ENCODE measurements at regions not wholly inside any gene's neighbourhood (a gene's known extent, or its start where the extent isn't known, plus 50 kb on each side); places are given as distances from the start of the nearest gene placed in this dataset.

- H3K79me2 ChIP-seq (ENCODE audit: insufficient read depth, low read length): no peaks in the 10 kb centered on the region
- peaks cover 8 to 10% of the 10 kb centered on the region in 2 donors for H3K9me3 ChIP-seq (replicated peaks in 1 of 2; ENCODE audit: control insufficient read depth in 1 of 2, insufficient read depth in 1 of 2, low read length in 2 of 2)
- H3K9me3 Mint-ChIP-seq: peaks cover 6 to 19% (median 12%) of the 10 kb centered on the region in 7 donors
- no peaks in the 10 kb centered on the region for H3K27me3 ChIP-seq (ENCODE audit: control insufficient read depth in 2 of 2, insufficient read depth in 2 of 2, low read length in 2 of 2)
- intact Hi-C loops (cut with micrococcal nuclease): no loop called here
- H3K4me3 ChIP-seq (replicated peaks in 1 of 3; ENCODE audit: low read depth in 2 of 3, low read length in 3 of 3): no peak overlapping the region
- no peaks in the 10 kb centered on the region for H3K27me3 Mint-ChIP-seq (ENCODE audit: low read depth in 3 of 3)
- DNase-seq: no peak
- 100% methylated on average over 1 of the region's 3 CpGs for WGBS (ENCODE audit: insufficient coverage)
- no peak overlapping the region for H3K27ac ChIP-seq (ENCODE audit: low read depth in 1 of 2, low read length in 2 of 2)
- no peaks in the 10 kb centered on the region for H3K36me3 Mint-ChIP-seq
- no peaks in the 10 kb centered on the region for H4K20me1 ChIP-seq (ENCODE audit: insufficient read depth, low read length)
- no peaks in the 10 kb centered on the region for H3K4me1 ChIP-seq (ENCODE audit: control insufficient read depth in 1 of 2, insufficient read depth in 2 of 2, low read length in 2 of 2)
- H3K4me1 Mint-ChIP-seq: no peaks in the 10 kb centered on the region
- H3K36me3 ChIP-seq (replicated peaks in 1 of 2; ENCODE audit: control insufficient read depth in 1 of 2, insufficient read depth in 2 of 2, low read length in 2 of 2): no peaks in the 10 kb centered on the region
- no peak overlapping the region for H3K4me3 Mint-ChIP-seq
- no peak overlapping the region for H3K27ac Mint-ChIP-seq
- H2AFZ ChIP-seq (ENCODE audit: insufficient read depth, low read depth, low read length, poor library complexity, severe bottlenecking): no peak overlapping the region
- H3K4me2 ChIP-seq (replicated peaks; ENCODE audit: extremely low read depth, low read length, poor library complexity, severe bottlenecking): no peak overlapping the region
- no peak overlapping the region for H3K9ac ChIP-seq (ENCODE audit: insufficient read depth, low read length, poor library complexity, severe bottlenecking)
- no peak for TF ChIP-seq CTCF (IDR thresholded peaks at IDR 0.05)
Measured at GRCh38 chr5:124373883-124374282, 372.6 kb downstream of the ZNF608 start.

GRCh38 chr5:124372457-124372856, 374.0 kb downstream of the ZNF608 start:
- Mint-ChIP-seq H3K4me3 (no peak overlapping the region), H3K27ac (no peak overlapping the region), H3K36me3 (no peaks in the 10 kb centered on the region), H3K27me3 (ENCODE audit: low read depth in 3 of 3) (no peaks in the 10 kb centered on the region), H3K9me3 (peaks cover 6 to 24% (median 16%) of the 10 kb centered on the region in 7 donors), H3K4me1 (no peaks in the 10 kb centered on the region)
- Histone ChIP-seq H3K9ac (ENCODE audit: insufficient read depth, low read length, poor library complexity, severe bottlenecking) (no peak overlapping the region), H3K9me3 (replicated peaks in 1 of 2; ENCODE audit: control insufficient read depth in 1 of 2, insufficient read depth in 1 of 2, low read length in 2 of 2) (peaks cover 8 to 10% of the 10 kb centered on the region in 2 donors), H3K79me2 (ENCODE audit: insufficient read depth, low read length) (no peaks in the 10 kb centered on the region), H2AFZ (ENCODE audit: insufficient read depth, low read depth, low read length, poor library complexity, severe bottlenecking) (no peak overlapping the region), H3K4me2 (replicated peaks; ENCODE audit: extremely low read depth, low read length, poor library complexity, severe bottlenecking) (no peak overlapping the region), H3K36me3 (replicated peaks in 1 of 2; ENCODE audit: control insufficient read depth in 1 of 2, insufficient read depth in 2 of 2, low read length in 2 of 2) (no peaks in the 10 kb centered on the region), H3K27ac (ENCODE audit: low read depth in 1 of 2, low read length in 2 of 2) (no peak overlapping the region), H3K4me3 (replicated peaks in 1 of 3; ENCODE audit: low read depth in 2 of 3, low read length in 3 of 3) (no peak overlapping the region), H3K27me3 (ENCODE audit: control insufficient read depth in 2 of 2, insufficient read depth in 2 of 2, low read length in 2 of 2) (no peaks in the 10 kb centered on the region), H4K20me1 (ENCODE audit: insufficient read depth, low read length) (no peaks in the 10 kb centered on the region), H3K4me1 (ENCODE audit: control insufficient read depth in 1 of 2, insufficient read depth in 2 of 2, low read length in 2 of 2) (no peaks in the 10 kb centered on the region)
- WGBS (ENCODE audit: insufficient coverage): 95% methylated on average over 3 of the region's 4 CpGs
- no peak for DNase-seq
- intact Hi-C loops (cut with micrococcal nuclease): no loop called here
- no peak for TF ChIP-seq CTCF (IDR thresholded peaks at IDR 0.05)

Measured in CD14-positive monocyte (primary cell).